ENCODE measurements at regions not wholly inside any gene's neighbourhood (a gene's known extent, or its start where the extent isn't known, plus 50 kb on each side); places are given as distances from the start of the nearest gene placed in this dataset.

GRCh38 chr18:75785834-75786233, 358.3 kb upstream of the SMIM21 start:
- no peaks in the 10 kb centered on the region; the same call in 1 of the 2 replicates for H4K20me1 ChIP-seq (ENCODE audit: insufficient read depth)
- no peaks in the 10 kb centered on the region for H3K9me2 ChIP-seq (ENCODE audit: insufficient read depth)
- peaks cover 80% of the 10 kb centered on the region for H3K27me3 ChIP-seq (ENCODE audit: insufficient read depth, low read depth)
- H3K4me1 ChIP-seq (replicated peaks; ENCODE audit: insufficient read depth), result no peaks in the 10 kb centered on the region
- DNase-seq, result no peak
- TF ChIP-seq CTCF (conservative IDR thresholded peaks at IDR 0.05) (no peak), EZH2 (IDR thresholded peaks at IDR 0.05; ENCODE audit: low read depth) (no peak)
- no peak overlapping the region for H3K4me2 ChIP-seq
- intact Hi-C loops (cut with micrococcal nuclease; ENCODE audit: unreplicated experiment), result no loop called here
- no peak overlapping the region for H2AFZ ChIP-seq
- no peak overlapping the region for H3K27ac ChIP-seq
- CTCF ChIA-PET, result no interaction called here
- H3K9me3 ChIP-seq (ENCODE audit: insufficient read depth, low read depth), result peaks cover 7% of the 10 kb centered on the region; the same call in 1 of the 2 replicates
- no peaks in the 10 kb centered on the region for H3F3A ChIP-seq (ENCODE audit: insufficient read depth, low read depth)
- H3K79me2 ChIP-seq (ENCODE audit: low read depth), result no peaks in the 10 kb centered on the region
- H3K4me3 ChIP-seq, result no peak overlapping the region
- POLR2A ChIA-PET (ENCODE audit: unreplicated experiment), result no interaction called here
- no peaks in the 10 kb centered on the region for H3K36me3 ChIP-seq (ENCODE audit: low read depth)
- BruUV-seq (replicated peaks), result no TSS peak

GRCh38 chr18:75785206-75785605, 357.7 kb upstream of the SMIM21 start:
- H3K79me2 ChIP-seq (ENCODE audit: low read depth), result no peaks in the 10 kb centered on the region
- peaks cover 7% of the 10 kb centered on the region; the same call in 1 of the 2 replicates for H3K9me3 ChIP-seq (ENCODE audit: insufficient read depth, low read depth)
- no peak for DNase-seq
- no peaks in the 10 kb centered on the region for H3K9me2 ChIP-seq (ENCODE audit: insufficient read depth)
- no peak overlapping the region for H3K4me3 ChIP-seq
- no peaks in the 10 kb centered on the region for H3K4me1 ChIP-seq (replicated peaks; ENCODE audit: insufficient read depth)
- H3K27me3 ChIP-seq (ENCODE audit: insufficient read depth, low read depth), result peaks cover 80% of the 10 kb centered on the region
- no peak overlapping the region for H3K4me2 ChIP-seq
- no TSS peak for BruUV-seq (replicated peaks)
- no peaks in the 10 kb centered on the region for H3K36me3 ChIP-seq (ENCODE audit: low read depth)
- intact Hi-C loops (cut with micrococcal nuclease; ENCODE audit: unreplicated experiment), result no loop called here
- H3F3A ChIP-seq (ENCODE audit: insufficient read depth, low read depth), result no peaks in the 10 kb centered on the region
- H3K27ac ChIP-seq, result no peak overlapping the region
- TF ChIP-seq EZH2 (IDR thresholded peaks at IDR 0.05; ENCODE audit: low read depth), result no peak
- TF ChIP-seq CTCF (conservative IDR thresholded peaks at IDR 0.05), result no peak
- no peaks in the 10 kb centered on the region; the same call in 1 of the 2 replicates for H4K20me1 ChIP-seq (ENCODE audit: insufficient read depth)
- ChIA-PET POLR2A (ENCODE audit: unreplicated experiment) (no interaction called here), CTCF (no interaction called here)
- no peak overlapping the region for H2AFZ ChIP-seq

- Histone ChIP-seq H3K4me2 (no peak overlapping the region), H3K9me2 (ENCODE audit: insufficient read depth) (no peaks in the 10 kb centered on the region), H3K27ac (no peak overlapping the region), H2AFZ (no peak overlapping the region), H3K4me1 (replicated peaks; ENCODE audit: insufficient read depth) (no peaks in the 10 kb centered on the region), H3K36me3 (ENCODE audit: low read depth) (no peaks in the 10 kb centered on the region), H4K20me1 (ENCODE audit: insufficient read depth) (no peaks in the 10 kb centered on the region; the same call in 1 of the 2 replicates), H3K79me2 (ENCODE audit: low read depth) (no peaks in the 10 kb centered on the region), H3K4me3 (no peak overlapping the region), H3F3A (ENCODE audit: insufficient read depth, low read depth) (no peaks in the 10 kb centered on the region), H3K27me3 (ENCODE audit: insufficient read depth, low read depth) (peaks cover 88% of the 10 kb centered on the region), H3K9me3 (ENCODE audit: insufficient read depth, low read depth) (peaks cover 7% of the 10 kb centered on the region; the same call in 1 of the 2 replicates)
- no TSS peak for BruUV-seq (replicated peaks)
- ChIA-PET POLR2A (ENCODE audit: unreplicated experiment) (no interaction called here), CTCF (no interaction called here)
- no peak for DNase-seq
- intact Hi-C loops (cut with micrococcal nuclease; ENCODE audit: unreplicated experiment), result no loop called here
- TF ChIP-seq CTCF (conservative IDR thresholded peaks at IDR 0.05), result no peak
- TF ChIP-seq EZH2 (IDR thresholded peaks at IDR 0.05; ENCODE audit: low read depth), result no peak
These were observed 356.9 kb upstream of the SMIM21 start for GRCh38 chr18:75784390-75784789.
